Esophagus squamous epithelium (tissue), 5 donors: ENCODE measurements at regions not wholly inside any gene's neighbourhood (a gene's known extent, or its start where the extent isn't known, plus 50 kb on each side); places are given as distances from the start of the nearest gene placed in this dataset.

Source experiments
- DNase-seq: peaks from one replicate; lab custom pipeline; 2025; lab: John Stamatoyannopoulos, UW
- H3K27ac ChIP-seq, 4 donors: fragments of 200-600 bp; sonication (generic); one replicate each; pipeline ENCODE4 v1.5.1; 2016 to 2019; ENCODE audit warnings: mild to moderate bottlenecking in 1 of 4
- H3K27me3 ChIP-seq, 4 donors: fragments of 200-600 bp; sonication (generic); 1 replicate in 3 of 4; 2 replicates in 1 of 4; pipeline versions ENCODE4 v1.5.1 to v1.6.0; 2017 to 2021; ENCODE audit warnings: antibody characterized with exemption in 1 of 4
- H3K36me3 ChIP-seq, 3 donors: fragments of 200-600 bp; sonication (generic); one replicate each; pipeline ENCODE4 v1.5.1; 2016 to 2019
- H3K4me1 ChIP-seq, 3 donors: fragments of 200-600 bp; sonication (generic); one replicate each; pipeline ENCODE4 v1.5.1; 2017 to 2019
- H3K4me3 ChIP-seq, 4 donors: fragments of 200-600 bp; sonication (generic); 1 replicate in 3 of 4; 2 replicates in 1 of 4; pipeline ENCODE4 v1.5.1; 2016 to 2019; ENCODE audit warnings: mild to moderate bottlenecking in 2 of 4, moderate library complexity in 1 of 4
- H3K9me3 ChIP-seq, 3 donors: fragments of 200-600 bp; sonication (generic); one replicate each; pipeline ENCODE4 v1.5.1; 2016 to 2019
- CTCF ChIP-seq, 6 experiments: fragments of 450-650 bp in 4 of 6; fragments of 200-600 bp in 2 of 6; sonication (generic) in 2 of 6; IDR thresholded peaks; one replicate each; pipeline ENCODE4 v1.5.1; 2016 to 2019; ENCODE audit warnings: antibody characterized with exemption in 6 of 6, mild to moderate bottlenecking in 4 of 6, moderate library complexity in 4 of 6
- POLR2A ChIP-seq, 4 donors: fragments of 450-650 bp; IDR thresholded peaks; one replicate each; pipeline ENCODE4 v1.6.1; 2017; ENCODE audit warnings: antibody characterized with exemption in 4 of 4, mild to moderate bottlenecking in 4 of 4, moderate library complexity in 3 of 4
- WGBS, 2 donors: methylation state at CpG; one replicate each; pipeline ENCODE4 v1.1.5; 2018; 5-methylcytosine and 5-hydroxymethylcytosine counted together
- intact Hi-C: fragments of 100-400 bp; cut with DNase I; formaldehyde crosslinking; loops from one replicate; pipeline ENCODE4 v1.15.0; 2022
- donor health status: DM: yes; HTN: yes; CAD: no.

GRCh38 chr20:7366189-7366588, 574.1 kb downstream of the HAO1 start:
- WGBS, 2 donors = 92 to 100% methylated on average over 1 of the region's 1 CpG
- intact Hi-C loops = no loop called here

GRCh38 chr20:7371518-7372163, 568.6 kb downstream of the HAO1 start:
- TF ChIP-seq POLR2A (IDR thresholded peaks at IDR 0.05) = no peak
- TF ChIP-seq CTCF (IDR thresholded peaks at IDR 0.05) = no peak
- no peak for DNase-seq
- WGBS, 2 donors = 35 to 37% methylated on average over 3 of the region's 3 CpGs
- Histone ChIP-seq H3K27me3 (no peaks in the 10 kb centered on the region), H3K9me3 (no peaks in the 10 kb centered on the region), H3K4me3 (no peak overlapping the region), H3K36me3 (no peaks in the 10 kb centered on the region), H3K4me1 (peaks cover 0 to 4% (median 0%) of the 10 kb centered on the region in 3 donors), H3K27ac (no peak overlapping the region)
- intact Hi-C loops = no loop called here

More at GRCh38 chr20:7366189-7366588, 574.1 kb downstream of the HAO1 start:
- Histone ChIP-seq H3K36me3 (no peaks in the 10 kb centered on the region), H3K4me3 (no peak overlapping the region), H3K9me3 (no peaks in the 10 kb centered on the region), H3K4me1 (no peaks in the 10 kb centered on the region), H3K27ac (no peak overlapping the region), H3K27me3 (no peaks in the 10 kb centered on the region)
- TF ChIP-seq CTCF (IDR thresholded peaks at IDR 0.05) = no peak
- TF ChIP-seq POLR2A (IDR thresholded peaks at IDR 0.05) = no peak
- DNase-seq = no peak

GRCh38 chr20:7375905-7376304, 564.4 kb downstream of the HAO1 start:
- Histone ChIP-seq H3K27ac (no peak overlapping the region), H3K27me3 (no peaks in the 10 kb centered on the region), H3K4me1 (peaks cover 0 to 4% (median 0%) of the 10 kb centered on the region in 3 donors), H3K36me3 (no peaks in the 10 kb centered on the region), H3K4me3 (no peak overlapping the region), H3K9me3 (no peaks in the 10 kb centered on the region)
- 37 to 41% methylated on average over 4 of the region's 4 CpGs for WGBS, 2 donors
- TF ChIP-seq CTCF (IDR thresholded peaks at IDR 0.05) (peak in 4 of 6 experiments; percentile 34 to 55 (median 46)), POLR2A (IDR thresholded peaks at IDR 0.05) (no peak)
- DNase-seq = no peak
- intact Hi-C loops = no loop called here

DNA sequence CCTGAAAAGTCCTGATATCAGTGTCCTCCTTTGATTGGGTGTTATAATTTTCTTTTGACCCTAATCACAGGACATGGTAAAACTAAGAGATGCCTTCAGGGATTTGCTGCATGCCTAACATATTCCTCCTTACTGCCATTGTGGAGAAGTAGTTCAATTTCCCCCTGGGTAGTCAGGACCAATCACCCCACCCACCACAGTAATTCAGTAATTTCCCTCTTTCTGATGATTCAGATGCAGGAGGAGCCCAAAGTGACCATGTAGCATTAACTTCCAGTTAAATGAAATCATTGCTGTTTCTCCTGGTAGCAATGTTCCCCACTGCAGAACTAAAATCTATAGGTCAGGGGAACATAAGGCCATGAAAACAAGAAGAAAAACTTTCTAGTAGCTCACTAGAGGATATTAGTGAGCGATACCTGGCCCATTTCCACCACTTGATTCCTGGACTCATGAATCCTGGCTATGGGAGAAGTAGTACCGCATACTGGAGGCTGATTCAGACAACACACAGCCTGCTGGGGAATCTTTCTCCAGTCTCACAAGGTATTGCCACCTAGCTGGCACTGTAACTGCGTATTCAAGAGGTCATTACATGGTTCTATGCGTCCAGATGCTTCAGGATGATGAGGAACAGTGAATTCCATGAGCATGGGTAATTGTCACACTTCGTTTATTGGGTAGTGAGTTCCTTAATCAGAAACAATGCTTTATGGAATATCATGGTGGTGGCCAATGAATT, 561.2 kb downstream of the HAO1 start:
- intact Hi-C loops = no loop called here
- H3K4me1 ChIP-seq = no peaks in the 10 kb centered on the region

More for the DNA sequence above, 561.2 kb downstream of the HAO1 start:
- no peak for TF ChIP-seq CTCF (IDR thresholded peaks at IDR 0.05)
- no peak for TF ChIP-seq POLR2A (IDR thresholded peaks at IDR 0.05)
- 77 to 88% methylated on average over 4 to 5 of the region's 5 CpGs for WGBS, 2 donors
- Histone ChIP-seq H3K27me3 (no peaks in the 10 kb centered on the region), H3K9me3 (no peaks in the 10 kb centered on the region), H3K4me3 (no peak overlapping the region), H3K36me3 (no peaks in the 10 kb centered on the region), H3K27ac (no peak overlapping the region)
- DNase-seq = no peak
